Activated CD4-positive, alpha-beta T cell treated with anti-CD3 and anti-CD28 coated beads for 48 hours (primary cell): ENCODE measurements at regions not wholly inside any gene's neighbourhood (a gene's known extent, or its start where the extent isn't known, plus 50 kb on each side); places are given as distances from the start of the nearest gene placed in this dataset.

Experiments used
- DNase-seq: peaks from one replicate; pipeline ENCODE4 v3.0.0-alpha.2; 2020

GRCh38 chr5:3032513-3032912, 281.0 kb upstream of the IRX2 start:
- no peak for DNase-seq

- DNase-seq = no peak
These were observed 280.4 kb upstream of the IRX2 start for GRCh38 chr5:3031733-3032378.

- no peak for DNase-seq
These were observed 279.2 kb upstream of the IRX2 start for GRCh38 chr5:3030511-3031165.

- DNase-seq = no peak
These were observed 277.9 kb upstream of the IRX2 start for GRCh38 chr5:3029396-3029795.

- DNase-seq = no peak
These were observed 276.6 kb upstream of the IRX2 start for GRCh38 chr5:3027866-3028635.

- DNase-seq = no peak
These were observed 275.8 kb upstream of the IRX2 start for GRCh38 chr5:3027185-3027865.

GRCh38 chr5:3026651-3027050, 275.2 kb upstream of the IRX2 start:
- no peak for DNase-seq

GRCh38 chr5:3026099-3026498, 274.6 kb upstream of the IRX2 start:
- DNase-seq = no peak

GRCh38 chr5:3025392-3025791, 273.9 kb upstream of the IRX2 start:
- no peak for DNase-seq

GRCh38 chr5:3024976-3025375, 273.5 kb upstream of the IRX2 start:
- no peak for DNase-seq

- no peak for DNase-seq
These were observed 273.1 kb upstream of the IRX2 start for GRCh38 chr5:3024554-3024953.

- no peak for DNase-seq
These were observed 272.6 kb upstream of the IRX2 start for GRCh38 chr5:3024126-3024525.

- no peak for DNase-seq
These were observed 272.2 kb upstream of the IRX2 start for GRCh38 chr5:3023656-3024055.

GRCh38 chr5:3022665-3023064, 271.2 kb upstream of the IRX2 start:
- no peak for DNase-seq

GRCh38 chr5:3020426-3020825, 268.9 kb upstream of the IRX2 start:
- no peak for DNase-seq

- no peak for DNase-seq
These were observed 267.6 kb upstream of the IRX2 start for GRCh38 chr5:3019045-3019444.

GRCh38 chr5:3011764-3012017, 260.2 kb upstream of the IRX2 start:
- no peak for DNase-seq

GRCh38 chr5:3010953-3011763, 259.7 kb upstream of the IRX2 start:
- no peak for DNase-seq

GRCh38 chr5:3010301-3010952, 258.9 kb upstream of the IRX2 start:
- no peak for DNase-seq

- DNase-seq = no peak
These were observed 258.1 kb upstream of the IRX2 start for GRCh38 chr5:3009605-3010004.

- no peak for DNase-seq
These were observed 256.1 kb upstream of the IRX2 start for GRCh38 chr5:3007577-3007976.

- DNase-seq = no peak
These were observed 255.6 kb upstream of the IRX2 start for GRCh38 chr5:3006961-3007551.
